ENCODE measurements at regions not wholly inside any gene's neighbourhood (a gene's known extent, or its start where the extent isn't known, plus 50 kb on each side); places are given as distances from the start of the nearest gene placed in this dataset.

DNA sequence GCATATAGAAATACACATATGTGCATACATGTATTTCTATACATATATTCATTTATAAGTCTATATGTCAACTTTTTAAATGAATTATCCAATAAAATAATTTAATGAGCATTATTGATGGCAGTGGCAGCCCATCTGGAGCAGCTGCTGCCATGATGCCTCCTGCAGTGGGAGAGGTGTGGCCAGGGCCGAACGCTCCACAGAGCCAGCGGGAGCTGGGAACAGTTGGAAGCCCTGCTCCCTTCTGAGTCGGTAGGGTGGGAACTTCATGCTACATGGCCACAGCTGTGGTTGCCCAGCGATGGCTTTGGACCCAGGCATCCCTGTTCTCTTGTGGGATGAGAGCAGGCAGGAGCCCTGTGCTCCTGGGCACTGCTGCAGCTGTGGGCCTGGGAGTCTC, 812.4 kb upstream of the CTNND2 start:
- Mint-ChIP-seq H3K36me3 (no peaks in the 10 kb centered on the region), H3K4me1 (no peaks in the 10 kb centered on the region), H3K9me3 (no peaks in the 10 kb centered on the region), H3K27me3 (ENCODE audit: insufficient read depth, low read depth) (peaks cover 2% of the 10 kb centered on the region), H3K27ac (no peak overlapping the region), H3K4me3 (no peak overlapping the region)
- no peaks in the 10 kb centered on the region for H3K27me3 ChIP-seq
- H3K4me2 ChIP-seq: no peak overlapping the region
- TF ChIP-seq EZH2phosphoT487 (IDR thresholded peaks at IDR 0.05) (no peak), EZH2 (IDR thresholded peaks at IDR 0.05) (no peak)
- TF ChIP-seq, protein P1, sequence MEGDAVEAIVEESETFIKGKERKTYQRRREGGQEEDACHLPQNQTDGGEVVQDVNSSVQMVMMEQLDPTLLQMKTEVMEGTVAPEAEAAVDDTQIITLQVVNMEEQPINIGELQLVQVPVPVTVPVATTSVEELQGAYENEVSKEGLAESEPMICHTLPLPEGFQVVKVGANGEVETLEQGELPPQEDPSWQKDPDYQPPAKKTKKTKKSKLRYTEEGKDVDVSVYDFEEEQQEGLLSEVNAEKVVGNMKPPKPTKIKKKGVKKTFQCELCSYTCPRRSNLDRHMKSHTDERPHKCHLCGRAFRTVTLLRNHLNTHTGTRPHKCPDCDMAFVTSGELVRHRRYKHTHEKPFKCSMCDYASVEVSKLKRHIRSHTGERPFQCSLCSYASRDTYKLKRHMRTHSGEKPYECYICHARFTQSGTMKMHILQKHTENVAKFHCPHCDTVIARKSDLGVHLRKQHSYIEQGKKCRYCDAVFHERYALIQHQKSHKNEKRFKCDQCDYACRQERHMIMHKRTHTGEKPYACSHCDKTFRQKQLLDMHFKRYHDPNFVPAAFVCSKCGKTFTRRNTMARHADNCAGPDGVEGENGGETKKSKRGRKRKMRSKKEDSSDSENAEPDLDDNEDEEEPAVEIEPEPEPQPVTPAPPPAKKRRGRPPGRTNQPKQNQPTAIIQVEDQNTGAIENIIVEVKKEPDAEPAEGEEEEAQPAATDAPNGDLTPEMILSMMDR (IDR thresholded peaks at IDR 0.05): no peak
- H3K9me3 ChIP-seq (ENCODE audit: low read depth): no peaks in the 10 kb centered on the region
- no peaks in the 10 kb centered on the region for H3K79me2 ChIP-seq (ENCODE audit: low read depth)
- H4K20me1 ChIP-seq (ENCODE audit: low read depth): no peaks in the 10 kb centered on the region
- H3F3A ChIP-seq (ENCODE audit: low read depth): no peaks in the 10 kb centered on the region
- H3K36me3 ChIP-seq: no peaks in the 10 kb centered on the region
- no peak overlapping the region for H2AFZ ChIP-seq (replicated peaks)
- no peak overlapping the region for H3K4me3 ChIP-seq
- H3K27ac ChIP-seq: no peak overlapping the region
- no peaks in the 10 kb centered on the region for H3K4me1 ChIP-seq
- H3K9ac ChIP-seq: no peak overlapping the region
- DNase-seq (ENCODE audit: low spot score): no peak

DNA sequence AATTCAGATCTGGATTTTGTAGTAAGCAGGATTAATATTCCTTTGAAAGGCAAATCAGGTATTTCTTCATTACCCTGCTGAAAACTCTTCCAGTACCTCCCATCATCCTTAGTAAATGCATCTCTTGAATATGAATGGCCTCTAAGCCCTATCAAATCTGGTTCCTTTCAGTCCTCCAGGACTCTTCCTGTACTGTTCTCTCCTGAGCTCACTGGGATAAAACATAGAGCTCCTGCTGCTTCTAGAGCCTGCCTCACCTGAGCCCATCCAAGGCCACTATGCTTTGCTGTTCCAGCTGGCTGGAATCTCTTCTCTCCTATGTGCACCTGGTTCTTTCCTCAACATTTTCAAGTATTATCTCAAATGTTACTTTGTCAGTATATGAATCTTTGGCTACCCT, 803.3 kb upstream of the CTNND2 start:
- TF ChIP-seq EZH2 (IDR thresholded peaks at IDR 0.05) (no peak), EZH2phosphoT487 (IDR thresholded peaks at IDR 0.05) (no peak)
- TF ChIP-seq, protein P1 (IDR thresholded peaks at IDR 0.05): no peak
- DNase-seq (ENCODE audit: low spot score): no peak
- no peaks in the 10 kb centered on the region for H4K20me1 ChIP-seq (ENCODE audit: low read depth)
- H2AFZ ChIP-seq (replicated peaks): no peak overlapping the region
- Mint-ChIP-seq H3K36me3 (no peaks in the 10 kb centered on the region), H3K9me3 (no peaks in the 10 kb centered on the region), H3K27ac (no peak overlapping the region), H3K4me3 (no peak overlapping the region), H3K4me1 (no peaks in the 10 kb centered on the region), H3K27me3 (ENCODE audit: insufficient read depth, low read depth) (no peaks in the 10 kb centered on the region)
- no peak overlapping the region for H3K4me2 ChIP-seq
- no peaks in the 10 kb centered on the region for H3K4me1 ChIP-seq
- H3K36me3 ChIP-seq: no peaks in the 10 kb centered on the region
- no peaks in the 10 kb centered on the region for H3K27me3 ChIP-seq
- H3K27ac ChIP-seq: no peak overlapping the region
- no peaks in the 10 kb centered on the region for H3K9me3 ChIP-seq (ENCODE audit: low read depth)
- no peaks in the 10 kb centered on the region for H3F3A ChIP-seq (ENCODE audit: low read depth)
- no peaks in the 10 kb centered on the region for H3K79me2 ChIP-seq (ENCODE audit: low read depth)
- no peak overlapping the region for H3K4me3 ChIP-seq
- H3K9ac ChIP-seq: no peak overlapping the region

DNA sequence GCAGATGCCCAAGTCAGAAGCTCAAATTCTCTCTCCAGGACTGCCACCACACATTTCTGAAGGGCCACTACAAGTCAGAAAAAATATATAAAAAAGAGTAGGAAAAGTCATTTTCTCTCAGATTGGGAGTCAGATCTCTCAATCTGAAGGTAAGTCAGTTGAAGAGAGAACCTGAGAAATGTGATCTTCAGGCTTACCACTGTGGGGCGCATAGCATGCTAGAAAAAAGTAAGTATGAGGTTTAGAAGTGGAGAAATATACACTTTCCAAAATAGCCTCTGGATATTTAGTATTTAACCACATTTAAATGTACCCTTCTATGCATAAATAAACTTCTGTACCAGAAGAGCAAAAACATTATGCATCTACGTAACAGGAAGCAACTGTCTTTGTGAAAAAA, 800.7 kb upstream of the CTNND2 start:
- no peaks in the 10 kb centered on the region for H3K36me3 Mint-ChIP-seq
- Histone ChIP-seq H3K4me2 (no peak overlapping the region), H3K36me3 (no peaks in the 10 kb centered on the region), H3F3A (ENCODE audit: low read depth) (no peaks in the 10 kb centered on the region), H3K4me3 (no peak overlapping the region), H3K9me3 (ENCODE audit: low read depth) (no peaks in the 10 kb centered on the region), H3K27me3 (no peaks in the 10 kb centered on the region), H3K79me2 (ENCODE audit: low read depth) (no peaks in the 10 kb centered on the region), H3K9ac (no peak overlapping the region), H3K4me1 (no peaks in the 10 kb centered on the region), H4K20me1 (ENCODE audit: low read depth) (no peaks in the 10 kb centered on the region), H3K27ac (no peak overlapping the region), H2AFZ (replicated peaks) (peak overlapping the region; percentile 5)
- no peaks in the 10 kb centered on the region for H3K9me3 Mint-ChIP-seq
- no peak overlapping the region for H3K4me3 Mint-ChIP-seq
- TF ChIP-seq, protein P1 (IDR thresholded peaks at IDR 0.05): peak; percentile 43
- no peak for TF ChIP-seq EZH2 (IDR thresholded peaks at IDR 0.05)
- no peak for TF ChIP-seq EZH2phosphoT487 (IDR thresholded peaks at IDR 0.05)
- H3K4me1 Mint-ChIP-seq: no peaks in the 10 kb centered on the region
- H3K27ac Mint-ChIP-seq: no peak overlapping the region
- no peaks in the 10 kb centered on the region for H3K27me3 Mint-ChIP-seq (ENCODE audit: insufficient read depth, low read depth)
- no peak for DNase-seq (ENCODE audit: low spot score)

DNA sequence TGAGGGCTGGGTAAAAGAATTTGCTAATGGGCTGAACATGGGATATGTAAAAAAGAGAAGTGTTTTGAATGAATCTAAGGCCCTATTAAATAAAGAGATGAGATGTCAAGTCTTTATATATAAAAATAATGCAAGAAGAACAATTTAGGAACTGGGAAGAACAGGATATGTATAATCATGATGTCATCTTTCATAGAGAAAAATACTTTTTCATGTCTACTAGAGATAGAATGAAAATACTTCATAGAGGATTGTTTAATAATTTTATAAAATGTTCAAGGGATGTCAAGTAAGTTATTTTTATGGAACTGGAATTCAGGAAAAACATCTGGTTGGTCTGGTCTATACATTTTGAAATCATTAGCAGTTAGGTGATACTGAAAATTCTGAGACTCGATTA, 799.0 kb upstream of the CTNND2 start:
- TF ChIP-seq, protein P1 (IDR thresholded peaks at IDR 0.05): no peak
- no peak for TF ChIP-seq EZH2 (IDR thresholded peaks at IDR 0.05)
- Mint-ChIP-seq H3K27ac (no peak overlapping the region), H3K9me3 (no peaks in the 10 kb centered on the region), H3K36me3 (no peaks in the 10 kb centered on the region), H3K4me3 (no peak overlapping the region), H3K27me3 (ENCODE audit: insufficient read depth, low read depth) (no peaks in the 10 kb centered on the region), H3K4me1 (no peaks in the 10 kb centered on the region)
- Histone ChIP-seq H3K36me3 (no peaks in the 10 kb centered on the region), H4K20me1 (ENCODE audit: low read depth) (no peaks in the 10 kb centered on the region), H3K9me3 (ENCODE audit: low read depth) (no peaks in the 10 kb centered on the region), H3K4me3 (no peak overlapping the region), H3K9ac (no peak overlapping the region), H3K4me2 (no peak overlapping the region), H3K4me1 (no peaks in the 10 kb centered on the region), H3K27me3 (no peaks in the 10 kb centered on the region), H2AFZ (replicated peaks) (no peak overlapping the region), H3F3A (ENCODE audit: low read depth) (no peaks in the 10 kb centered on the region), H3K79me2 (ENCODE audit: low read depth) (no peaks in the 10 kb centered on the region), H3K27ac (no peak overlapping the region)
- no peak for DNase-seq (ENCODE audit: low spot score)
